ENCODE measurements at regions not wholly inside any gene's neighbourhood (a gene's known extent, or its start where the extent isn't known, plus 50 kb on each side); places are given as distances from the start of the nearest gene placed in this dataset.

DNA sequence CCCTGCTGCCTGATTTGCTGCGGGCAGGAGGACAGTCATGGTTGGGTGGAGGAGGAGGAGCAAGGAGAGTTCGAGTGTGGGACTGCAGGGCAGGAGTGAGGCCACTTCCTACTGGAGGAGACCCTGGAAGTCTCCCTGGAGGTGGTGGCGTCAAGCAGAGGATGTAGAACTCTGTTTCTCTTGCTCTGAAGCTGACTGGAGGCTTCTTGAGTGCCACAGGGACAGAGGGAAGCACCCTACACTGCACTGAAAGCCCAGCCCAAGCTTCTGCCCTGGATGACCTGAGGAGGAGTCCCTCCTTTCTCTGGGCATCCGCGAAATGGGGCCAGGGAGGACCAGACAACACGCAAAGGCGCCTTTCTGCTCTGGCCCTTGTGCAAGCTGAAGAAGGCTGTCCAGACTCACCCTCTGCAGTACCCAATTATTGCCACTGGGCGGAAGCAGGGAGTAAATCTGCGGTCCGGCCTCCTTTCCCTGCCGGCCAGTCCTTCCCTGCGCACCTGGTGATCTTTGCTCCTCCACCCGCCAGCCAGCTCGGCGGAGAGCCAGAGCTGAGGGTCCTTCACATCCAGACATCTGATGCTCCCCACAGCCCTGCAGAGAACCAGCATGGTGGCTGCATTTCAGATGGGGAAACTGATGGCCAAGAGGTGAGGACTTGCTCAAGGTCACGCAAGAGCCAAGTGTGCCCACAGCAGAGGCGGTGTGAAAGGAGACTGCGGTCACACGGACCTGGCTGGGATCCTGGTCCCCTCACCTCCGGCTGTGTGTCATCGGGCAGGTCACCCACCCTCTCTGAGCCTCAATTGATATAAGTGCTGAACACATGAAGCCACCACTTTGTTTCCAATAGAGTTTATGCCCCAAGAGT is 207.1 kb downstream of the TBC1D2B start (continued):
- TF ChIP-seq SIN3A (conservative IDR thresholded peaks at IDR 0.05 in 1 of 2, IDR thresholded peaks at IDR 0.05 in 1 of 2; ENCODE audit: low read depth in 1 of 2, low read length in 2 of 2), result no peak
- no peak for TF ChIP-seq POLR2A (IDR thresholded peaks at IDR 0.05; ENCODE audit: control extremely low read depth in 1 of 2, low read depth in 2 of 2, low read length in 2 of 2)
- no peak for TF ChIP-seq PHF8 (conservative IDR thresholded peaks at IDR 0.05; ENCODE audit: low read depth, low read length)
- TF ChIP-seq, protein P1, sequence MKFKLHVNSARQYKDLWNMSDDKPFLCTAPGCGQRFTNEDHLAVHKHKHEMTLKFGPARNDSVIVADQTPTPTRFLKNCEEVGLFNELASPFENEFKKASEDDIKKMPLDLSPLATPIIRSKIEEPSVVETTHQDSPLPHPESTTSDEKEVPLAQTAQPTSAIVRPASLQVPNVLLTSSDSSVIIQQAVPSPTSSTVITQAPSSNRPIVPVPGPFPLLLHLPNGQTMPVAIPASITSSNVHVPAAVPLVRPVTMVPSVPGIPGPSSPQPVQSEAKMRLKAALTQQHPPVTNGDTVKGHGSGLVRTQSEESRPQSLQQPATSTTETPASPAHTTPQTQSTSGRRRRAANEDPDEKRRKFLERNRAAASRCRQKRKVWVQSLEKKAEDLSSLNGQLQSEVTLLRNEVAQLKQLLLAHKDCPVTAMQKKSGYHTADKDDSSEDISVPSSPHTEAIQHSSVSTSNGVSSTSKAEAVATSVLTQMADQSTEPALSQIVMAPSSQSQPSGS (IDR thresholded peaks at IDR 0.05; ENCODE audit: low read length), result no peak
- TF ChIP-seq, protein P2, sequence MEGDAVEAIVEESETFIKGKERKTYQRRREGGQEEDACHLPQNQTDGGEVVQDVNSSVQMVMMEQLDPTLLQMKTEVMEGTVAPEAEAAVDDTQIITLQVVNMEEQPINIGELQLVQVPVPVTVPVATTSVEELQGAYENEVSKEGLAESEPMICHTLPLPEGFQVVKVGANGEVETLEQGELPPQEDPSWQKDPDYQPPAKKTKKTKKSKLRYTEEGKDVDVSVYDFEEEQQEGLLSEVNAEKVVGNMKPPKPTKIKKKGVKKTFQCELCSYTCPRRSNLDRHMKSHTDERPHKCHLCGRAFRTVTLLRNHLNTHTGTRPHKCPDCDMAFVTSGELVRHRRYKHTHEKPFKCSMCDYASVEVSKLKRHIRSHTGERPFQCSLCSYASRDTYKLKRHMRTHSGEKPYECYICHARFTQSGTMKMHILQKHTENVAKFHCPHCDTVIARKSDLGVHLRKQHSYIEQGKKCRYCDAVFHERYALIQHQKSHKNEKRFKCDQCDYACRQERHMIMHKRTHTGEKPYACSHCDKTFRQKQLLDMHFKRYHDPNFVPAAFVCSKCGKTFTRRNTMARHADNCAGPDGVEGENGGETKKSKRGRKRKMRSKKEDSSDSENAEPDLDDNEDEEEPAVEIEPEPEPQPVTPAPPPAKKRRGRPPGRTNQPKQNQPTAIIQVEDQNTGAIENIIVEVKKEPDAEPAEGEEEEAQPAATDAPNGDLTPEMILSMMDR (IDR thresholded peaks at IDR 0.05; ENCODE audit: control extremely low read depth in 1 of 3, insufficient read depth in 1 of 3, low read depth in 1 of 3, low read length in 3 of 3), result peak; percentile 78 to 93 (median 90)
- TF ChIP-seq TEAD4 (IDR thresholded peaks at IDR 0.05; ENCODE audit: low read depth, low read length), result 0 out of 2 replicates have a peak, but pooled peaks have one; percentile 7
- no peak for TF ChIP-seq RNF2 (IDR thresholded peaks at IDR 0.05; ENCODE audit: borderline replicate concordance, low read depth, low read length, missing control alignments, poor library complexity, severe bottlenecking)
- no peak for TF ChIP-seq SAP30 (IDR thresholded peaks at IDR 0.05; ENCODE audit: insufficient read depth, insufficient replicate concordance, low read length)
- TF ChIP-seq, protein P3, sequence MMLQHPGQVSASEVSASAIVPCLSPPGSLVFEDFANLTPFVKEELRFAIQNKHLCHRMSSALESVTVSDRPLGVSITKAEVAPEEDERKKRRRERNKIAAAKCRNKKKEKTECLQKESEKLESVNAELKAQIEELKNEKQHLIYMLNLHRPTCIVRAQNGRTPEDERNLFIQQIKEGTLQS (IDR thresholded peaks at IDR 0.05; ENCODE audit: insufficient read depth, low read depth, low read length), result no peak
- TF ChIP-seq SP1 (IDR thresholded peaks at IDR 0.05; ENCODE audit: low read depth, low read length), result no peak
- TF ChIP-seq, protein P4, sequence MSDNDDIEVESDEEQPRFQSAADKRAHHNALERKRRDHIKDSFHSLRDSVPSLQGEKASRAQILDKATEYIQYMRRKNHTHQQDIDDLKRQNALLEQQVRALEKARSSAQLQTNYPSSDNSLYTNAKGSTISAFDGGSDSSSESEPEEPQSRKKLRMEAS (IDR thresholded peaks at IDR 0.05), result no peak

Data from H1 (cell line).